ENCODE measurements at regions not wholly inside any gene's neighbourhood (a gene's known extent, or its start where the extent isn't known, plus 50 kb on each side); places are given as distances from the start of the nearest gene placed in this dataset.

GRCh38 chr3:95289295-95289694, 1226.4 kb downstream of the NSUN3 start:
- H3K4me1 ChIP-seq (ENCODE audit: insufficient read depth, low read length): no peaks in the 10 kb centered on the region
- no peaks in the 10 kb centered on the region for H3K36me3 ChIP-seq (ENCODE audit: insufficient read depth, low read length)
- no peak overlapping the region for H3K27ac ChIP-seq (ENCODE audit: low read depth, low read length)
- H3K9ac ChIP-seq (ENCODE audit: low read length): no peak overlapping the region
- no peak overlapping the region for H3K4me3 ChIP-seq (ENCODE audit: low read depth in 1 of 2, low read length in 2 of 2)
- H3K27me3 ChIP-seq (ENCODE audit: control insufficient read depth in 1 of 2, insufficient read depth in 2 of 2, low read length in 2 of 2): no peaks in the 10 kb centered on the region
- no peaks in the 10 kb centered on the region for H3K9me3 ChIP-seq (ENCODE audit: low read length)

GRCh38 chr3:95297581-95297980, 1234.7 kb downstream of the NSUN3 start:
- Histone ChIP-seq H3K4me3 (ENCODE audit: low read depth in 1 of 2, low read length in 2 of 2) (no peak overlapping the region), H3K27me3 (ENCODE audit: control insufficient read depth in 1 of 2, insufficient read depth in 2 of 2, low read length in 2 of 2) (no peaks in the 10 kb centered on the region), H3K36me3 (ENCODE audit: insufficient read depth, low read length) (no peaks in the 10 kb centered on the region), H3K9ac (ENCODE audit: low read length) (no peak overlapping the region), H3K27ac (ENCODE audit: low read depth, low read length) (no peak overlapping the region), H3K9me3 (ENCODE audit: low read length) (no peaks in the 10 kb centered on the region), H3K4me1 (ENCODE audit: insufficient read depth, low read length) (no peaks in the 10 kb centered on the region)

- Histone ChIP-seq H3K4me1 (ENCODE audit: insufficient read depth, low read length) (no peaks in the 10 kb centered on the region), H3K36me3 (ENCODE audit: insufficient read depth, low read length) (no peaks in the 10 kb centered on the region), H3K9me3 (ENCODE audit: low read length) (no peaks in the 10 kb centered on the region), H3K27me3 (ENCODE audit: control insufficient read depth in 1 of 2, insufficient read depth in 2 of 2, low read length in 2 of 2) (no peaks in the 10 kb centered on the region), H3K9ac (ENCODE audit: low read length) (no peak overlapping the region), H3K4me3 (ENCODE audit: low read depth in 1 of 2, low read length in 2 of 2) (no peak overlapping the region), H3K27ac (ENCODE audit: low read depth, low read length) (no peak overlapping the region)
These were observed 1239.2 kb downstream of the NSUN3 start for GRCh38 chr3:95302044-95302443.

- H3K27me3 ChIP-seq (ENCODE audit: control insufficient read depth in 1 of 2, insufficient read depth in 2 of 2, low read length in 2 of 2): no peaks in the 10 kb centered on the region
- H3K9me3 ChIP-seq (ENCODE audit: low read length): no peaks in the 10 kb centered on the region
- no peak overlapping the region for H3K27ac ChIP-seq (ENCODE audit: low read depth, low read length)
- H3K36me3 ChIP-seq (ENCODE audit: insufficient read depth, low read length): no peaks in the 10 kb centered on the region
- no peak overlapping the region for H3K4me3 ChIP-seq (ENCODE audit: low read depth in 1 of 2, low read length in 2 of 2)
- H3K4me1 ChIP-seq (ENCODE audit: insufficient read depth, low read length): no peaks in the 10 kb centered on the region
- no peak overlapping the region for H3K9ac ChIP-seq (ENCODE audit: low read length)
These were observed 1247.7 kb downstream of the NSUN3 start for GRCh38 chr3:95310560-95310959.

GRCh38 chr3:95311272-95311671, 1248.4 kb downstream of the NSUN3 start:
- H3K36me3 ChIP-seq (ENCODE audit: insufficient read depth, low read length): no peaks in the 10 kb centered on the region

GRCh38 chr3:95312650-95313049, 1249.8 kb downstream of the NSUN3 start:
- H3K27ac ChIP-seq (ENCODE audit: low read depth, low read length): no peak overlapping the region
- H3K27me3 ChIP-seq (ENCODE audit: control insufficient read depth in 1 of 2, insufficient read depth in 2 of 2, low read length in 2 of 2): no peaks in the 10 kb centered on the region
- H3K4me3 ChIP-seq (ENCODE audit: low read depth in 1 of 2, low read length in 2 of 2): no peak overlapping the region
- no peaks in the 10 kb centered on the region for H3K36me3 ChIP-seq (ENCODE audit: insufficient read depth, low read length)
- no peak overlapping the region for H3K9ac ChIP-seq (ENCODE audit: low read length)
- no peaks in the 10 kb centered on the region for H3K4me1 ChIP-seq (ENCODE audit: insufficient read depth, low read length)
- no peaks in the 10 kb centered on the region for H3K9me3 ChIP-seq (ENCODE audit: low read length)

More at GRCh38 chr3:95311272-95311671, 1248.4 kb downstream of the NSUN3 start:
- Histone ChIP-seq H3K9ac (ENCODE audit: low read length) (no peak overlapping the region), H3K27ac (ENCODE audit: low read depth, low read length) (no peak overlapping the region), H3K4me1 (ENCODE audit: insufficient read depth, low read length) (no peaks in the 10 kb centered on the region), H3K27me3 (ENCODE audit: control insufficient read depth in 1 of 2, insufficient read depth in 2 of 2, low read length in 2 of 2) (no peaks in the 10 kb centered on the region), H3K4me3 (ENCODE audit: low read depth in 1 of 2, low read length in 2 of 2) (no peak overlapping the region), H3K9me3 (ENCODE audit: low read length) (no peaks in the 10 kb centered on the region)

- H3K9ac ChIP-seq (ENCODE audit: low read length): no peak overlapping the region
- no peaks in the 10 kb centered on the region for H3K27me3 ChIP-seq (ENCODE audit: control insufficient read depth in 1 of 2, insufficient read depth in 2 of 2, low read length in 2 of 2)
- no peak overlapping the region for H3K4me3 ChIP-seq (ENCODE audit: low read depth in 1 of 2, low read length in 2 of 2)
- H3K9me3 ChIP-seq (ENCODE audit: low read length): no peaks in the 10 kb centered on the region
- H3K27ac ChIP-seq (ENCODE audit: low read depth, low read length): no peak overlapping the region
- H3K36me3 ChIP-seq (ENCODE audit: insufficient read depth, low read length): no peaks in the 10 kb centered on the region
- no peaks in the 10 kb centered on the region for H3K4me1 ChIP-seq (ENCODE audit: insufficient read depth, low read length)
These were observed 1257.1 kb downstream of the NSUN3 start for GRCh38 chr3:95319921-95320494.

GRCh38 chr3:95327478-95327877, 1264.6 kb downstream of the NSUN3 start:
- no peak overlapping the region for H3K9ac ChIP-seq (ENCODE audit: low read length)
- H3K4me1 ChIP-seq (ENCODE audit: insufficient read depth, low read length): no peaks in the 10 kb centered on the region
- no peaks in the 10 kb centered on the region for H3K27me3 ChIP-seq (ENCODE audit: control insufficient read depth in 1 of 2, insufficient read depth in 2 of 2, low read length in 2 of 2)
- H3K36me3 ChIP-seq (ENCODE audit: insufficient read depth, low read length): no peaks in the 10 kb centered on the region
- peaks cover 6% of the 10 kb centered on the region for H3K9me3 ChIP-seq (ENCODE audit: low read length)
- H3K4me3 ChIP-seq (ENCODE audit: low read depth in 1 of 2, low read length in 2 of 2): no peak overlapping the region
- no peak overlapping the region for H3K27ac ChIP-seq (ENCODE audit: low read depth, low read length)

GRCh38 chr3:95333826-95334225, 1271.0 kb downstream of the NSUN3 start:
- Histone ChIP-seq H3K27ac (ENCODE audit: low read depth, low read length) (no peak overlapping the region), H3K4me1 (ENCODE audit: insufficient read depth, low read length) (no peaks in the 10 kb centered on the region), H3K27me3 (ENCODE audit: control insufficient read depth in 1 of 2, insufficient read depth in 2 of 2, low read length in 2 of 2) (no peaks in the 10 kb centered on the region), H3K4me3 (ENCODE audit: low read depth in 1 of 2, low read length in 2 of 2) (no peak overlapping the region), H3K36me3 (ENCODE audit: insufficient read depth, low read length) (no peaks in the 10 kb centered on the region), H3K9ac (ENCODE audit: low read length) (no peak overlapping the region), H3K9me3 (ENCODE audit: low read length) (no peaks in the 10 kb centered on the region)

GRCh38 chr3:95334461-95334860, 1271.6 kb downstream of the NSUN3 start:
- no peaks in the 10 kb centered on the region for H3K9me3 ChIP-seq (ENCODE audit: low read length)

GRCh38 chr3:95335517-95335916, 1272.7 kb downstream of the NSUN3 start:
- Histone ChIP-seq H3K36me3 (ENCODE audit: insufficient read depth, low read length) (no peaks in the 10 kb centered on the region), H3K27ac (ENCODE audit: low read depth, low read length) (no peak overlapping the region), H3K4me3 (ENCODE audit: low read depth in 1 of 2, low read length in 2 of 2) (no peak overlapping the region), H3K9me3 (ENCODE audit: low read length) (no peaks in the 10 kb centered on the region), H3K27me3 (ENCODE audit: control insufficient read depth in 1 of 2, insufficient read depth in 2 of 2, low read length in 2 of 2) (no peaks in the 10 kb centered on the region), H3K4me1 (ENCODE audit: insufficient read depth, low read length) (no peaks in the 10 kb centered on the region), H3K9ac (ENCODE audit: low read length) (no peak overlapping the region)

More at GRCh38 chr3:95334461-95334860, 1271.6 kb downstream of the NSUN3 start:
- no peaks in the 10 kb centered on the region for H3K36me3 ChIP-seq (ENCODE audit: insufficient read depth, low read length)
- no peak overlapping the region for H3K4me3 ChIP-seq (ENCODE audit: low read depth in 1 of 2, low read length in 2 of 2)
- no peak overlapping the region for H3K9ac ChIP-seq (ENCODE audit: low read length)
- H3K27me3 ChIP-seq (ENCODE audit: control insufficient read depth in 1 of 2, insufficient read depth in 2 of 2, low read length in 2 of 2): no peaks in the 10 kb centered on the region
- H3K27ac ChIP-seq (ENCODE audit: low read depth, low read length): no peak overlapping the region
- no peaks in the 10 kb centered on the region for H3K4me1 ChIP-seq (ENCODE audit: insufficient read depth, low read length)

- Histone ChIP-seq H3K9ac (ENCODE audit: low read length) (no peak overlapping the region), H3K4me1 (ENCODE audit: insufficient read depth, low read length) (no peaks in the 10 kb centered on the region)
These were observed 1275.6 kb downstream of the NSUN3 start for GRCh38 chr3:95338446-95338845.

More at GRCh38 chr3:95338446-95338845, 1275.6 kb downstream of the NSUN3 start:
- Histone ChIP-seq H3K4me3 (ENCODE audit: low read depth in 1 of 2, low read length in 2 of 2) (no peak overlapping the region), H3K27ac (ENCODE audit: low read depth, low read length) (no peak overlapping the region), H3K36me3 (ENCODE audit: insufficient read depth, low read length) (no peaks in the 10 kb centered on the region), H3K27me3 (ENCODE audit: control insufficient read depth in 1 of 2, insufficient read depth in 2 of 2, low read length in 2 of 2) (no peaks in the 10 kb centered on the region), H3K9me3 (ENCODE audit: low read length) (no peaks in the 10 kb centered on the region)

Measured in muscle layer of colon (tissue), 2 donors.